Fibroblast of villous mesenchyme (primary cell): ENCODE measurements at regions not wholly inside any gene's neighbourhood (a gene's known extent, or its start where the extent isn't known, plus 50 kb on each side); places are given as distances from the start of the nearest gene placed in this dataset.

ENCODE experiments used
- DNase-seq: peaks from one replicate; pipeline ENCODE4 v3.0.0-alpha.2; 2010; ENCODE audit warnings: low read depth
- H3K4me3 ChIP-seq: 2 replicates; pipeline ENCODE4 v1.5.1; 2011; ENCODE audit warnings: low read depth, mild to moderate bottlenecking, low read length
- CTCF ChIP-seq: IDR thresholded peaks from 2 replicates; pipeline ENCODE4 v1.5.1; 2012; ENCODE audit warnings: low read depth, mild to moderate bottlenecking, low read length; ENCODE audit not compliant: insufficient read depth

GRCh38 chr2:81136296-81136695 is 831.7 kb upstream of the LRRTM1 start:
- H3K4me3 ChIP-seq, result no peak overlapping the region
- TF ChIP-seq CTCF, result no peak
- DNase-seq, result no peak

GRCh38 chr2:81097361-81097760 is 792.8 kb upstream of the LRRTM1 start:
- no peak for TF ChIP-seq CTCF
- H3K4me3 ChIP-seq, result no peak overlapping the region
- DNase-seq, result no peak

GRCh38 chr2:81093031-81093430 is 788.5 kb upstream of the LRRTM1 start:
- H3K4me3 ChIP-seq, result no peak overlapping the region
- DNase-seq, result no peak
- no peak for TF ChIP-seq CTCF

- DNase-seq, result no peak
- H3K4me3 ChIP-seq, result no peak overlapping the region
- no peak for TF ChIP-seq CTCF
Observed at GRCh38 chr2:81087646-81088045, 783.1 kb upstream of the LRRTM1 start.

- DNase-seq, result no peak
- TF ChIP-seq CTCF, result no peak
- H3K4me3 ChIP-seq, result no peak overlapping the region
Observed at GRCh38 chr2:81084101-81084500, 779.5 kb upstream of the LRRTM1 start.

GRCh38 chr2:81078631-81079030 is 774.1 kb upstream of the LRRTM1 start:
- no peak overlapping the region for H3K4me3 ChIP-seq
- no peak for DNase-seq
- TF ChIP-seq CTCF, result no peak

- no peak for DNase-seq
- no peak overlapping the region for H3K4me3 ChIP-seq
- TF ChIP-seq CTCF, result no peak
Observed at GRCh38 chr2:81078102-81078501, 773.5 kb upstream of the LRRTM1 start.
